OCI-LY7 (cell line): ENCODE measurements at regions not wholly inside any gene's neighbourhood (a gene's known extent, or its start where the extent isn't known, plus 50 kb on each side); places are given as distances from the start of the nearest gene placed in this dataset.

Source experiments
- EZH2phosphoT487 ChIP-seq: fragments of 200-600 bp; sonication (generic); IDR thresholded peaks from 2 replicates; pipeline ENCODE4 v1.6.1; 2018; ENCODE audit warnings: low read depth, borderline replicate concordance, mild to moderate bottlenecking, mixed run types, antibody characterized with exemption, low read length, moderate library complexity, mixed read lengths
- TF ChIP-seq, protein P1 (sequence below): fragments of 200-600 bp; sonication (generic); conservative IDR thresholded peaks from 2 replicates; pipeline ENCODE4 v1.5.1; 2014; ENCODE audit warnings: mild to moderate bottlenecking, antibody characterized with exemption, low read length, moderate library complexity, mixed read lengths

DNA sequence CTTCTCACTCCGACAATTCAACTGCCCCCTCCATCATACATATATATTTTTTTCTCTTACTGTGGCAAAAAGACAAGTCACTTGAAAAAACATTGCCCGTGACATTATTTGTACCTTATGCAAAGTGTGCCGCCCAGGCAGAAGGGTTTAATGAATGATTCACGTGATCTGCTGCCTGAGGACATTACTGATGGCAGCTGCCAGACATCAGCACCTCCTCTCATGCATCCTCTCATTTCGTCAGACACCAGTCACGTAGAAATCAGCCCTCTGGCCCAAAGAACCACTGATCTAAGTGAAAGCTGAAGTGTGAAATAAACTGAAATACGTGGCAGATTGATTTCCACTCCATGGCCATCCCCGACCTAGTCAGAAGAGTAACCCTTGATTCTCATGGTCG lies 218.8 kb upstream of the PDE10A start:
- TF ChIP-seq, protein P1, sequence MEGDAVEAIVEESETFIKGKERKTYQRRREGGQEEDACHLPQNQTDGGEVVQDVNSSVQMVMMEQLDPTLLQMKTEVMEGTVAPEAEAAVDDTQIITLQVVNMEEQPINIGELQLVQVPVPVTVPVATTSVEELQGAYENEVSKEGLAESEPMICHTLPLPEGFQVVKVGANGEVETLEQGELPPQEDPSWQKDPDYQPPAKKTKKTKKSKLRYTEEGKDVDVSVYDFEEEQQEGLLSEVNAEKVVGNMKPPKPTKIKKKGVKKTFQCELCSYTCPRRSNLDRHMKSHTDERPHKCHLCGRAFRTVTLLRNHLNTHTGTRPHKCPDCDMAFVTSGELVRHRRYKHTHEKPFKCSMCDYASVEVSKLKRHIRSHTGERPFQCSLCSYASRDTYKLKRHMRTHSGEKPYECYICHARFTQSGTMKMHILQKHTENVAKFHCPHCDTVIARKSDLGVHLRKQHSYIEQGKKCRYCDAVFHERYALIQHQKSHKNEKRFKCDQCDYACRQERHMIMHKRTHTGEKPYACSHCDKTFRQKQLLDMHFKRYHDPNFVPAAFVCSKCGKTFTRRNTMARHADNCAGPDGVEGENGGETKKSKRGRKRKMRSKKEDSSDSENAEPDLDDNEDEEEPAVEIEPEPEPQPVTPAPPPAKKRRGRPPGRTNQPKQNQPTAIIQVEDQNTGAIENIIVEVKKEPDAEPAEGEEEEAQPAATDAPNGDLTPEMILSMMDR, result no peak
- no peak for TF ChIP-seq EZH2phosphoT487
